ENCODE measurements at regions not wholly inside any gene's neighbourhood (a gene's known extent, or its start where the extent isn't known, plus 50 kb on each side); places are given as distances from the start of the nearest gene placed in this dataset.

GRCh38 chr7:70994176-70994575, 137.8 kb upstream of the GALNT17 start:
- no peak for DNase-seq

GRCh38 chr7:70997261-70997660, 134.7 kb upstream of the GALNT17 start:
- no peak for DNase-seq

DNA sequence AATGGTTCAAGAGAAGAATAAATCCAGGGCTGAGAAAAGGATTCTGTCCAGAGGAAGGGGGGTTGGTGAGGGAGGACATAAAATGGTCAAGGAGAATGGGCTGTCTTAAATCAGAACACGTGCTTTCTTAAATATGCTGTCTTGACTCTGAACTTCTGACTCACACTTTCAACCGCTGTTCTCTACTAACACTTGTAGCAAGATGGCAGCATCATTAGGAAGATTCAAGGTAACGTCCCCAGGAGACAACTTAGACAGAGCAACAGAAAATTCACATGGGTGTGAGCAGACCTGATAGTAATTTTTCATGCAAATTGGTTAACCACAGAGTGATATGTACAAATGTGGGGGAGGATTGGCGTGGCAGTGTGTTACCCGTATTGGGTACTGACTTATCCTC, 126.8 kb upstream of the GALNT17 start:
- DNase-seq: no peak

DNA sequence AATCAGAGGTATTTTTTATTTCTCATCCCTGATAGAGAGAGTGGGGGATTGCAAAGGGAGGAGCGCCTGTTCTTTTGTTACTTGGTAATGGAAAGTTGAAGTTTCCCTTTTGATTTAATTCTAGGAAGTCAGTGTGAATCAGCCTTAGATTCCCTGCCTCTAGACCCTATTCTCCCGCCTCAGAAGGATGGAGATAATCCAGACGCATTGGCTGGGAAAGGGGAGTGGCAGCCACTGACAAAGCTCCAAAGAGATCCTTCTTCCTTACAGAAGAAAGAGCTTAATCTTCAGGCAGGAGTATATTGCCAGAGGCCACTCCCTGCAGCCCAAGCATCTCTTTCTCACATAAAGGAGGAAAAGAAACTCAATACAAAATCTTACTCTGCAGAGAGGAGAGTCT, 122.3 kb upstream of the GALNT17 start:
- no peak for DNase-seq

GRCh38 chr7:71015252-71015900, 116.6 kb upstream of the GALNT17 start:
- no peak for DNase-seq

DNA sequence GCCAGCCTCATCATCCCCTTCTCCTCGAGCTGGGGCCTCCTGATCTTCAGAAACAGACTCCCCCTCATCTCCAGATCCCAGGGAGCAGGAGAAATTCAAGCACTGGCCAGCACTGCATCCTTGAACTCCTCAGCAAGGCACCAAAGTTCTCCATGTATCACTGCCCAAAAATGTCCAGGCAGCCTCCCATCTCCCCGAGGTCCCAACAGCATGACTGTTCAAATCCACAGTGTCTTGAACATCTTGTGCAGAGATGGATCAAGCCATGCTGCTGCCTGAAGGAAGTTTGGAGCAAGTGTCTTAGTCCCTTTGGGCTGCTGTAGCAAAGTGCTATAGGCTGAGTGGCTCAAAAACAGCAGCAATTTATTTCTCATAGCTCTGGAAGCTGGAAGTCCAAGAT, 115.5 kb upstream of the GALNT17 start:
- DNase-seq: no peak

DNA sequence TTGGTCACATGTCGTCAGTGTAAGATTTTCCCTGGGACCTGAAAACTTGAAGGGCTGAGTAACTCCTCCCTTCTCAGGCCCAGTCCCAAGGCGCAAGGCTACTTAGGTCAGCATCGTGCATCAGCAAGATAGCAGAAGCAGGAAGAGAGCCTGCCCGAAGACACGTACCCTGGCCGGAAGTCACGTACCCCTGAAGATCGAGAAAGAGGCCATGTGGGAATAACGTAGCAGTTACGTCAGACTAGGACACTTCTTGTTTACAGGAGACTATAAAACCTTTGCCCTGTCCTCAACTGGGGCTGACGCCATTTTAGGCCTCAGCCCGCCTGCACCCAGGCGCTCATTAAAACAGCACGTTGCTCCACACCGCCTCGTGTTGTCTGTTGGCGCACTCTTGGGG, 114.3 kb upstream of the GALNT17 start:
- DNase-seq: no peak

DNA sequence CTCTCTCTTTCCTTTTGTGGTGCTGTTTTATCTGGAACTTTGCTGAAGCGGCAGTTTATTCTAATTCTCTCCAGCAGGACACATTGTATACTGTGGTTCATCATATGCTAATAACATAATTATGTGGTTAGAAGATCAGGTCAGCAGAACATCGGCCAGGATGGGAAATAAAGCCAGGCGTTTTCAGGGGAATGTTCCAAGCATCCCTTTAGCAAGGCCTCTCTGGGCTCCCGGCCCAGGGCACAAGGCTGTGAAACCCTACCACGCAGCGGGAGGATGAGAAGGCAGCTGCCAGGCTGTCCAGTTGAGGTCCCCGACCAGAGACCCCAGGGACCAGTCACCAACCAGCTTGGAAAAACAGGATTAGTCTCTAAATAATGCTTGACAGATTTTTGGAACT, 112.2 kb upstream of the GALNT17 start:
- no peak for DNase-seq

DNA sequence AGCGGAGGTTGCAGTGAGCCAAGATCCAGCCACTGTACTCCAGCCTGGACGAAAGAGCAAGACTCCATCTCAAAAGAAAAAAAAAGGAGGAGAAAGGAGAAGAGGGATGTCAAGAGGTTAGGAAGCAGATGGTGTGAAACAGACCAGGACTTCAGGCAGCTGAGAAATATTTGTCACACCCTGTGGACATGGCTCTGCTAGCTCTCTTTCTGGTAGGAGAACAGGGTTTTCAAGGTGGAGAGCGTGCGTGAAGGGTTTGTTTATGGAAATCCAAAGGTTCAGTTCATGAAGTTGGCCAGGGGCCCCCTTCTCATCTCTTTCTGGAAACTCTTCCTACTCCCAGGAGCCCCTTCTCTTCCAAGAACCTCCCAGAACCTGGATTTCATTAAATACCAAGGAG, 110.8 kb upstream of the GALNT17 start:
- DNase-seq: no peak

DNA sequence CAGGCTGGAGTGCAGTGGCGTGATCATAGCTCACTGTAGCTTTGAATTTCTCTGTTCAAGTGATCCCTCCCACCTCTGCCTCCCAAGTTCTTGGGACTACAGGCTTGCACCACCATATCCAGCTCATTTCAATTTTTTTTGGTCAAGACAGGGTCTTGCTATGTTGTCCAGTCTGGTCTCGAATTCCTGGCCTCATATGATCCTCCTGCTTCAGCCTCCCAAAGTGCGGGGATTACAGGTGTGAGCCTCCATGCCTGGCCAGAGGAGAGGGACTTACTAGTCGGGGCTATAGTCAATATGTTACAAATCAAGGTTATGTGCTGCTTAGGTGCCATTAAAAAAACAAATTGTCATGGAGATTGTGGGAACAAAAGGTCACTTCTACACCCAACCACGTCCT, 105.3 kb upstream of the GALNT17 start:
- no peak for DNase-seq

DNA sequence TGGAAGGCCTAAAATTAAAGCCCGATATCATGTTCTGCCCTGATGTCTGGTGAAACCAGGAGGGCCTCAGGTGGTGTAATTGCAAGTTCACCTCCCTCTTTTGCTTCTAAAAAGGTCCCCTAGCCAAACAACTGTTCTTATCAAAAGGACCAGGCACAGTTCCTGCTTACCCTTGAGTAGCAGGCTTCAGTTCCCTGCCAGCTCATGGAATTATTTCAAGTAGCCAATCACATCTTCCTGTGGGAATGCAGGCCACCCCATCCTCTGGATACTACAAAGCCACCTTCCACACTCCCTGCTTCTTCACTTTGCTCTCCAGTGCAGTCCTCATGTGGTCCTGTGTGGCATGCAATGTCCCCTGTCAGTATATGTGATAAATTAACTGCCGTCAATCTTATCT, 97.7 kb upstream of the GALNT17 start:
- DNase-seq: no peak

DNA sequence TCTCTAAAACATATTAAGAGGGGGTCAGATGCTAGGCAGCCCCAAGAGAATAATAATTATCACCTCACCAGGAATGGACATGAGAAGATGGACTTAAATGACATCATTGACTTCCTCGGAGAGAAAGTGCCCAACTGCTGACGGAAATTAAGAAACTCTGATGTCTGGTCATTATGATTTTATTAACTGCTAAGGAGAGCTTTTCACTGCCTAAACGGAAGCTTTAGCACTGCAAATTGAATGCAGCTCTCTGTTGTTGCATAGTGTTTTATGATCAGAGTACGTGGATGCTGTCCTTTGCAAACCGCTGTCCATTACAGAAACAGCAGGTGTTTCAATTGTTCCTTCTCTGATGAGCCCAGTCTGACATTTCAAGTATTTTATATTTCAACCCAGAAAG, 89.4 kb upstream of the GALNT17 start:
- no peak for DNase-seq

DNA sequence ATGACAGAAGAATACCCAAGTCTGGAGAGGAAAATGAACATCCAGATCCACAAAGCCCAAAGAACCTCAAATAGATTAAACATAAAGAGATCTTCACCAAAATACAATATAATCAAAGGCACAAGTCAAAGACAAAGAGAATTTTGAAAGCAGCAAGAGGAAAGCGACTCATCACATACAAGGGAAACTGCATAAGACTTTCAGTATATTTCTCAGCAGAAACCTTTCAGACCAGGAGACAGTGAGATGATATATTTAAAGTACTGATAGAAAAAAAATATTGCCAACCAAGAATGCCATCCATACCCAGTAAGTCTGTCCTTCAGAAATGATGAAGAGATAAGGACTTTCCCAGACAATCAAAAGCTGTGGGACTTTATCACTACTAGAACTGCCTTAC, 81.5 kb upstream of the GALNT17 start:
- DNase-seq: no peak

- DNase-seq: no peak
These were observed 76.4 kb upstream of the GALNT17 start for GRCh38 chr7:71055504-71055903.

DNA sequence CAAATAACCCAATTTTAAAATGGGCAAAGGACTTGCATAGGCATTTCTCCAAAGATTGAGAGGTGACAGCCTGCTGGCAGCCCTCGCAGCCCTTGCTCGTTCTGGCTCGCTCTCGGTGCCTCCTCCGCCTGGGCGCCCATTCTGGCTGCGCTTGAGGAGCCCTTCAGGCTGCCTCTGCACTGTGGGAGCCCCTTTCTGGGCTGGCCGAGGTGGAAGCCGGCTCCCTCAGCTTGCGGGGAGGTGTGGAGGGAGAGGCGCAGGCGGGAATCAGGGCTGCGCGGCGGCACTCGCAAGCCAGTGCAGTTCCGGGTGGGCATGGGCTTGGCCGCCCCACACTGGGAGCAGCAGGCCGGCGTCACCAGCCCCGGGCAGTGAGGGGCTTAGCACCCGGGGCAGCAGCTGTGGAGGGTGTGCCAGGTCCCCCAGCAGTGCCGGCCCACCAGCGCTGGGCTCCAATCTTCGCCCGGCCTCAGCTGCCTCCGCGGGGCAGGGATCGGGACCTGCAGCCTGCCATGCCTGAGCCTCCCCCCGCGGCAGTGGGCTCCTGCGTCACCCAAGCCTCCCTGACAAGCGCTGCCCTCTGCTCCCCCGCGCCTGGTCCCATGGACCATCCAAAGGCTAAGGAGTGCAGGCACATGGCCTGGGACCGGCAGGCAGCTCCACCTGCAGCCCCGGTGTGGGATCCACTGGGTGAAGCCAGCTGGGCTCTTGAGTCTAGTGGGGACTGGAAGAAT, 54.0 kb upstream of the GALNT17 start:
- no peak for DNase-seq

Measured in NCI-H524 treated with DMSO at 0.1 percent for 48 hours (cell line).